Body of pancreas (tissue), 4 donors: ENCODE measurements at regions not wholly inside any gene's neighbourhood (a gene's known extent, or its start where the extent isn't known, plus 50 kb on each side); places are given as distances from the start of the nearest gene placed in this dataset.

Experiments used
- CTCF ChIP-seq, 7 experiments: fragments of 450-650 bp in 4 of 7; fragments of 200-600 bp in 3 of 7; sonication (generic) in 3 of 7; IDR thresholded peaks; one replicate each; pipeline ENCODE4 v1.5.1; 2016 to 2019; ENCODE audit warnings: antibody characterized with exemption in 7 of 7
- POLR2A ChIP-seq, 3 donors: fragments of 450-650 bp; IDR thresholded peaks; one replicate each; pipeline ENCODE4 v1.6.1; 2016; ENCODE audit warnings: antibody characterized with exemption in 3 of 3, mild to moderate bottlenecking in 2 of 3

GRCh38 chr18:54515149-54515548 lies 75.9 kb upstream of the DYNAP start:
- TF ChIP-seq POLR2A (IDR thresholded peaks at IDR 0.05) (no peak), CTCF (IDR thresholded peaks at IDR 0.05) (no peak)
